ENCODE measurements at regions not wholly inside any gene's neighbourhood (a gene's known extent, or its start where the extent isn't known, plus 50 kb on each side); places are given as distances from the start of the nearest gene placed in this dataset.
A peak's percentile ranks its signal among the peaks of the same experiment; 100 is the strongest.

- no peak for DNase-seq
These were observed 233.7 kb downstream of the DSEL start for GRCh38 chr18:67282796-67283195.

- no peak for DNase-seq
These were observed 234.8 kb downstream of the DSEL start for GRCh38 chr18:67281746-67282145.

- no peak for DNase-seq
These were observed 235.9 kb downstream of the DSEL start for GRCh38 chr18:67280486-67281242.

GRCh38 chr18:67279988-67280387 is 236.5 kb downstream of the DSEL start:
- no peak for DNase-seq

GRCh38 chr18:67278984-67279383 is 237.5 kb downstream of the DSEL start:
- DNase-seq: no peak

GRCh38 chr18:67276638-67277037 is 239.9 kb downstream of the DSEL start:
- no peak for DNase-seq

GRCh38 chr18:67273288-67273687 is 243.2 kb downstream of the DSEL start:
- DNase-seq: no peak

- no peak for DNase-seq
These were observed 247.3 kb downstream of the DSEL start for GRCh38 chr18:67269206-67269605.

- no peak for DNase-seq
These were observed 248.0 kb downstream of the DSEL start for GRCh38 chr18:67268530-67268929.

GRCh38 chr18:67266246-67267237 is 250.0 kb downstream of the DSEL start:
- DNase-seq: peak; percentile 0

- DNase-seq: no peak
These were observed 250.9 kb downstream of the DSEL start for GRCh38 chr18:67265464-67266245.

- no peak for DNase-seq
These were observed 254.5 kb downstream of the DSEL start for GRCh38 chr18:67261931-67262552.

- no peak for DNase-seq
These were observed 255.7 kb downstream of the DSEL start for GRCh38 chr18:67260841-67261240.

GRCh38 chr18:67250776-67251424 is 265.6 kb downstream of the DSEL start:
- no peak for DNase-seq

GRCh38 chr18:67243799-67244587 is 272.5 kb downstream of the DSEL start:
- DNase-seq: no peak

GRCh38 chr18:67242001-67242400 is 274.5 kb downstream of the DSEL start:
- DNase-seq: no peak

- DNase-seq: no peak
These were observed 275.2 kb downstream of the DSEL start for GRCh38 chr18:67241299-67241698.

GRCh38 chr18:67239826-67240225 is 276.7 kb downstream of the DSEL start:
- DNase-seq: no peak

GRCh38 chr18:67232991-67233390 is 283.5 kb downstream of the DSEL start:
- DNase-seq: no peak

GRCh38 chr18:67232406-67232805 is 284.1 kb downstream of the DSEL start:
- DNase-seq: no peak

- no peak for DNase-seq
These were observed 293.6 kb downstream of the DSEL start for GRCh38 chr18:67222887-67223286.
